Body of pancreas (tissue), 4 donors: ENCODE measurements at regions not wholly inside any gene's neighbourhood (a gene's known extent, or its start where the extent isn't known, plus 50 kb on each side); places are given as distances from the start of the nearest gene placed in this dataset.

ENCODE experiments used
- ATAC-seq: fragments of 150-250 bp; one replicate; pipeline ENCODE4 v1.9.1; 2016
- DNase-seq, 4 donors: peaks; one replicate each; pipeline ENCODE4 v3.0.0-alpha.2; 2019
- H3K27ac ChIP-seq, 4 donors: fragments of 200-600 bp; sonication (generic); 1 replicate in 3 of 4; 2 replicates in 1 of 4; pipeline versions ENCODE4 v1.5.1 to v1.6.1; 2016 to 2019; ENCODE audit warnings: mild to moderate bottlenecking in 1 of 4, mixed read lengths in 1 of 4, moderate library complexity in 1 of 4
- H3K27me3 ChIP-seq, 2 donors: fragments of 200-600 bp; sonication (generic); one replicate each; pipeline ENCODE4 v1.6.0; 2016; ENCODE audit warnings: mild to moderate bottlenecking in 1 of 2
- H3K36me3 ChIP-seq, 2 donors: fragments of 200-600 bp; sonication (generic); replicated peaks in 1 of 2; 2 replicates each; pipeline ENCODE4 v1.5.1; 2016; ENCODE audit warnings: low read depth in 2 of 2; ENCODE audit not compliant: insufficient read depth in 1 of 2
- H3K4me1 ChIP-seq: fragments of 200-600 bp; sonication (generic); one replicate; pipeline ENCODE4 v1.6.0; 2016
- H3K4me3 ChIP-seq, 2 donors: fragments of 200-600 bp; sonication (generic); 1 replicate in 1 of 2; 2 replicates in 1 of 2; pipeline ENCODE4 v1.5.1; 2016 to 2019
- H3K9me3 ChIP-seq, 3 donors: fragments of 200-600 bp; sonication (generic); 1 replicate in 2 of 3; 2 replicates in 1 of 3; pipeline ENCODE4 v1.5.1; 2016
- CTCF ChIP-seq, 7 experiments: fragments of 450-650 bp in 4 of 7; fragments of 200-600 bp in 3 of 7; sonication (generic) in 3 of 7; IDR thresholded peaks; one replicate each; pipeline ENCODE4 v1.5.1; 2016 to 2019; ENCODE audit warnings: antibody characterized with exemption in 7 of 7
- POLR2A ChIP-seq, 3 donors: fragments of 450-650 bp; IDR thresholded peaks; one replicate each; pipeline ENCODE4 v1.6.1; 2016; ENCODE audit warnings: antibody characterized with exemption in 3 of 3, mild to moderate bottlenecking in 2 of 3
- WGBS, 2 donors: methylation state at CpG; one replicate each; pipeline ENCODE4 v1.1.5; 2017; 5-methylcytosine and 5-hydroxymethylcytosine counted together
- intact Hi-C: fragments of 100-400 bp; cut with DNase I; formaldehyde crosslinking; loops from one replicate; pipeline ENCODE4 v1.15.1; 2023

- WGBS, 2 donors = 39 to 46% methylated on average over 7 of the region's 7 CpGs
- Histone ChIP-seq H3K27me3 (no peaks in the 10 kb centered on the region), H3K27ac (no peak overlapping the region), H3K4me1 (no peaks in the 10 kb centered on the region), H3K4me3 (no peak overlapping the region), H3K9me3 (no peaks in the 10 kb centered on the region), H3K36me3 (no peaks in the 10 kb centered on the region)
- TF ChIP-seq POLR2A (IDR thresholded peaks at IDR 0.05) (no peak), CTCF (IDR thresholded peaks at IDR 0.05) (no peak)
- DNase-seq = peak in 2 of 4 donors; percentile 16 to 23
- no peak for ATAC-seq
- intact Hi-C loops = no loop called here
Measured at GRCh38 chr17:77613218-77613617, 345.3 kb upstream of the TNRC6C start.

DNA sequence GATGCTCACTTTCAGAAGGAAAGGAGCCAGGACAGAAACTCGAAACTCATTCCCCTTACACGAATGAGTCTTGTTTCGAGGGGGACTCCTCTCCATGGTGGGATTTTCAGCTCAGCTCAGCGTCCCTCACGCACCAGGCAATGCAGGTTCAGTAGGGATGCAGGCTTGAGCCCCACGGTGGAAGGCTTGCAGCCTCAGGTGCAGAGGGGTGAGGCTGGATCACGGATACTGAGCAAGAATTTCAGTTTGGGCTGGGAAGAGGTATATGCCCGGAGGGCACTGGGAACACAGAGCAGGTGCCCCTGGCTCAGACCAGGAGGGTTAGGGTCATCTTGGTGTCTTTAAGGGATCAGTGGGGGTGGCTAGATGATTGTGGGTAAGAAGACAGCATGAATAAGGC lies 344.9 kb upstream of the TNRC6C start:
- H3K27ac ChIP-seq = no peak overlapping the region
- no peaks in the 10 kb centered on the region for H3K9me3 ChIP-seq
- H3K4me3 ChIP-seq = no peak overlapping the region
- H3K4me1 ChIP-seq = no peaks in the 10 kb centered on the region
- no peaks in the 10 kb centered on the region for H3K27me3 ChIP-seq
- intact Hi-C loops = no loop called here
- 54 to 59% methylated on average over 7 to 8 of the region's 8 CpGs for WGBS, 2 donors
- no peaks in the 10 kb centered on the region for H3K36me3 ChIP-seq
- no peak for ATAC-seq
- TF ChIP-seq POLR2A (IDR thresholded peaks at IDR 0.05) (no peak), CTCF (IDR thresholded peaks at IDR 0.05) (no peak)
- DNase-seq = no peak

DNA sequence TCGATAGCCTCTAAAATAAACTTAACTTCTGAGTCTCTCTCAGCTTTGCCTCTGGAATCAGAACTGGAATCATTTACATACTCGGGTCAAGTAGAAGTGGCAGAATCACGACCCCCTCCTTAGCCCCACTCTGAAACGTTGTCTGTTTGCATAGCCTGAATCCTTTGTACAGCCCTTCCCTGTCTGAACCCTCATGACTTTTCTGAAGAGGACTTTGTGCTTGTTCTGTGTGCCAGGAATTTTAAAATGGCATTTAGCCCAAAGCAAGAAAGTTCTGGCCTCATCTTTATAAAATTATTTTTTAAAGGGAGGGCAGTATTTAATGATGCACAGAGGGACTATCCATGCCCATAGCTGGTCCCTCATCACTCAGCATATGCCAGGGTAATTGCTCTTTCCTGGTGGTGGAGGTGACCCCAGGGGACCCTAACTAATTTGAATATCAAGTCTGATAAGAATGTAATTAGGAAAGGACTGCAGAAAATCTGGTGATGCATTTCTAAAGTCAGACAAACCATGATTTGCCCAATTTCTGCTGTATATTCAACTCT lies 342.7 kb upstream of the TNRC6C start:
- no peak overlapping the region for H3K27ac ChIP-seq
- intact Hi-C loops = no loop called here
- H3K27me3 ChIP-seq = no peaks in the 10 kb centered on the region
- no peak for TF ChIP-seq POLR2A (IDR thresholded peaks at IDR 0.05)
- TF ChIP-seq CTCF (IDR thresholded peaks at IDR 0.05) = no peak
- 19 to 21% methylated on average over 4 of the region's 4 CpGs for WGBS, 2 donors
- ATAC-seq = no peak
- H3K9me3 ChIP-seq = no peaks in the 10 kb centered on the region
- H3K36me3 ChIP-seq = no peaks in the 10 kb centered on the region
- no peak overlapping the region for H3K4me3 ChIP-seq
- DNase-seq = no peak
- H3K4me1 ChIP-seq = no peaks in the 10 kb centered on the region

DNA sequence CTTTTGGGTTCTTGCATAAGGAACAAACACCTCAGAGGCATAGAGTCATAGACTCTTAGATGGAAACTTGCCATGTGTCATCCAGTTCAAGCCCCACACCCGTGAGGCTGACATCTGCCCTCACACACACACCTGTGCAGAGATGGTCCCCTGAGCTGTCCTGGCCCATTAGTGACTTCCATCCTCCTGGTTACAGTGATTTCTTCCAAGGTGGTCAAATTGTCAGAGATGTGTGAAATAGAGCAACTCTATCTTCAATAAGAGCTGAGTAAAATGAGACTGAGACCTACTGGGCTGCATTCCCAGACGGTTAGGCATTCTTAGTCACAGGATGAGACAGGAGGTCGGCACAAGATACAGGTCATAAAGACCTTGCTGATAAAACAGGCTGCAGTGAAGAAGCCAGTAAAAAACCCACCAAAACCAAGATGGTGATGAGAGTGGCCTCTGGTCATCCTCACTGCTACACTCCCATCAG lies 342.2 kb upstream of the TNRC6C start:
- TF ChIP-seq CTCF (IDR thresholded peaks at IDR 0.05) (no peak), POLR2A (IDR thresholded peaks at IDR 0.05) (no peak)
- no peaks in the 10 kb centered on the region for H3K9me3 ChIP-seq
- DNase-seq = no peak
- H3K27me3 ChIP-seq = no peaks in the 10 kb centered on the region
- no peak overlapping the region for H3K4me3 ChIP-seq
- H3K4me1 ChIP-seq = no peaks in the 10 kb centered on the region
- H3K36me3 ChIP-seq = no peaks in the 10 kb centered on the region
- intact Hi-C loops = no loop called here
- H3K27ac ChIP-seq = no peak overlapping the region
- WGBS, 2 donors = 23 to 28% methylated on average over 3 of the region's 3 CpGs
- ATAC-seq = no peak

DNA sequence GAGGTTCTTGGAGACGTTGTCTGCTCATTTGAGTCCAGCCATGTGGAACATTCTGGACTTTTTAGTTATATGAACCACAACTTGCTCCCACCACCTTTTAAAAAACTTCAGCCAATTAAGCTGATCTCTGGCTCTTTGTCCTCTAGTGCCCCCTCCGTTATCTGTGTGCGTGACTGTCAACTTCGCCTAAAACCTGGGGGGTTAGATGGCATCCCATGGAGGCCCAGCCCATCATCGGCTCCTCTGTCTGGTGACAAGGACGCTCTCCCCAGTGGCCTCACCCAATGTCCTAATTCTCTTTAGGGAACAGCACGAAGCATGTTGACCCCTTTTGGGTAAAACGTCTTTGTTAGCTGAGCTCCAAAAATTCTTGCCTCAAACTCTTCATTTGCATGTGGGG lies 341.0 kb upstream of the TNRC6C start:
- H3K4me1 ChIP-seq = no peaks in the 10 kb centered on the region
- no peaks in the 10 kb centered on the region for H3K9me3 ChIP-seq
- 58 to 65% methylated on average over 8 of the region's 8 CpGs for WGBS, 2 donors
- no peak for TF ChIP-seq CTCF (IDR thresholded peaks at IDR 0.05)
- no peak for TF ChIP-seq POLR2A (IDR thresholded peaks at IDR 0.05)
- no peaks in the 10 kb centered on the region for H3K27me3 ChIP-seq
- H3K4me3 ChIP-seq = no peak overlapping the region
- no peak for DNase-seq
- intact Hi-C loops = no loop called here
- no peak overlapping the region for H3K27ac ChIP-seq
- no peak for ATAC-seq
- no peaks in the 10 kb centered on the region for H3K36me3 ChIP-seq
